WTC11 (cell line): ENCODE measurements at regions not wholly inside any gene's neighbourhood (a gene's known extent, or its start where the extent isn't known, plus 50 kb on each side); places are given as distances from the start of the nearest gene placed in this dataset.

ENCODE experiments used
- ATAC-seq: fragments of 200-7000 bp; cut with Tn5 transposase; 2 replicates; pipeline ENCODE4 v1.10.0; 2021; ENCODE audit warnings: mild to moderate bottlenecking, moderate library complexity
- CTCF ChIA-PET: fragments of 300-600 bp; sonication (Branson Sonifier 250); formaldehyde crosslinking; loops from one replicate; lab custom pipeline; 2021; ENCODE audit warnings: antibody characterized with exemption; lab: Charles Lee
- POLR2A ChIA-PET: fragments of 350-600 bp; sonication (Branson Sonifier 250); formaldehyde crosslinking; loops from one replicate; lab custom pipeline; 2021; ENCODE audit warnings: antibody characterized with exemption; lab: Charles Lee
- DNase-seq: peaks from one replicate; pipeline ENCODE4 v3.0.0; 2021; ENCODE audit warnings: low spot score
- H3K27ac Mint-ChIP-seq: 2 replicates; pipeline ENCODE4 v1.8.0; 2021; ENCODE audit warnings: mixed read lengths
- H3K27me3 Mint-ChIP-seq: 2 replicates; pipeline ENCODE4 v1.8.0; 2021; ENCODE audit warnings: low read depth, mild to moderate bottlenecking, moderate library complexity, mixed read lengths
- H3K36me3 Mint-ChIP-seq: 2 replicates; pipeline ENCODE4 v1.8.0; 2021; ENCODE audit warnings: mixed read lengths
- H3K4me1 Mint-ChIP-seq: 2 replicates; pipeline ENCODE4 v1.8.0; 2022; ENCODE audit warnings: mixed read lengths
- H3K4me3 Mint-ChIP-seq: 2 replicates; pipeline ENCODE4 v1.8.0; 2021; ENCODE audit warnings: mild to moderate bottlenecking, moderate library complexity, mixed read lengths
- H3K9me3 Mint-ChIP-seq: 2 replicates; pipeline ENCODE4 v1.8.0; 2021; ENCODE audit warnings: mixed read lengths
- CREB1 ChIP-seq: sonication (generic); formaldehyde crosslinking; IDR thresholded peaks from 2 replicates; pipeline ENCODE4 v1.8.0; 2023; ENCODE audit warnings: mild to moderate bottlenecking, missing genetic modification reagents
- CREM ChIP-seq: sonication (generic); formaldehyde crosslinking; IDR thresholded peaks from 2 replicates; pipeline ENCODE4 v1.8.1; 2022; ENCODE audit warnings: mild to moderate bottlenecking, missing genetic modification reagents, moderate library complexity
- HMGA2 ChIP-seq: fragments of 250-450 bp; sonication (Bioruptor Pico); IDR thresholded peaks from 2 replicates; pipeline ENCODE4 v1.4.0; 2021; ENCODE audit warnings: mild to moderate bottlenecking, moderate library complexity
- MYBL2 ChIP-seq: sonication (generic); formaldehyde crosslinking; IDR thresholded peaks from 2 replicates; pipeline ENCODE4 v1.8.1; 2023; ENCODE audit warnings: mild to moderate bottlenecking, moderate library complexity, missing genetic modification reagents
- NFE2L1 ChIP-seq: sonication (generic); formaldehyde crosslinking; IDR thresholded peaks from 2 replicates; pipeline ENCODE4 v1.8.1; 2023; ENCODE audit warnings: missing genetic modification reagents
- NR3C1 ChIP-seq: sonication (generic); formaldehyde crosslinking; conservative IDR thresholded peaks from 2 replicates; pipeline ENCODE4 v1.8.1; 2023; ENCODE audit warnings: low read depth, mild to moderate bottlenecking, missing genetic modification reagents
- PREB ChIP-seq: sonication (generic); formaldehyde crosslinking; IDR thresholded peaks from 2 replicates; pipeline ENCODE4 v1.8.1; 2022; ENCODE audit warnings: mild to moderate bottlenecking, missing genetic modification reagents, moderate library complexity, borderline replicate concordance
- SP1 ChIP-seq: sonication (generic); formaldehyde crosslinking; conservative IDR thresholded peaks from 2 replicates; pipeline ENCODE4 v1.8.1; 2022; ENCODE audit warnings: missing genetic modification reagents
- ZNF219 ChIP-seq: sonication (generic); formaldehyde crosslinking; IDR thresholded peaks from 2 replicates; pipeline ENCODE4 v1.8.0; 2023; ENCODE audit warnings: missing genetic modification reagents, mild to moderate bottlenecking, borderline replicate concordance
- ZNF263 ChIP-seq: sonication (generic); formaldehyde crosslinking; IDR thresholded peaks from 2 replicates; pipeline ENCODE4 v1.8.1; 2022; ENCODE audit warnings: low read depth, mild to moderate bottlenecking, moderate library complexity, missing genetic modification reagents
- ZNF416 ChIP-seq: fragments of 250-450 bp; sonication (Bioruptor Pico); IDR thresholded peaks from 2 replicates; pipeline ENCODE4 v1.9.0; 2021; ENCODE audit warnings: mild to moderate bottlenecking, inconsistent platforms
- ZNF512 ChIP-seq: sonication (generic); formaldehyde crosslinking; IDR thresholded peaks from 2 replicates; pipeline ENCODE4 v1.8.1; 2022; ENCODE audit warnings: missing genetic modification reagents, borderline replicate concordance
- TF ChIP-seq, protein P1 (sequence below): sonication (generic); formaldehyde crosslinking; IDR thresholded peaks from 2 replicates; pipeline ENCODE4 v1.8.0; 2022; ENCODE audit warnings: mild to moderate bottlenecking, missing genetic modification reagents
- TF ChIP-seq, protein P2 (sequence below): sonication (generic); formaldehyde crosslinking; IDR thresholded peaks from 2 replicates; pipeline ENCODE4 v1.8.0; 2023; ENCODE audit warnings: missing genetic modification reagents, mild to moderate bottlenecking, borderline replicate concordance
- TF ChIP-seq, protein P3 (sequence below): sonication (generic); formaldehyde crosslinking; IDR thresholded peaks from 2 replicates; pipeline ENCODE4 v1.8.0; 2022; ENCODE audit warnings: mild to moderate bottlenecking, missing genetic modification reagents

- no peak overlapping the region for H3K4me3 Mint-ChIP-seq
- no peak for ATAC-seq
- H3K9me3 Mint-ChIP-seq = no peaks in the 10 kb centered on the region
- CTCF ChIA-PET = interaction anchor here (0.7 to 1.5 kb wide), 3 partner anchors 60 to 271 kb away, joined by 3 to 4 read pairs (median 4); no protein-coding TSS in a partner anchor
- no peak overlapping the region for H3K27ac Mint-ChIP-seq
- TF ChIP-seq ZNF416 (CRISPR knock-in tag) (no peak), ZNF512 (CRISPR knock-in tag) (no peak), NR3C1 (no peak), ZNF263 (no peak), ZNF219 (CRISPR knock-in tag) (no peak), MYBL2 (CRISPR knock-in tag) (no peak), SP1 (no peak), NFE2L1 (CRISPR knock-in tag) (no peak), CREM (CRISPR knock-in tag) (no peak), CREB1 (CRISPR knock-in tag) (no peak), PREB (CRISPR knock-in tag) (no peak), HMGA2 (CRISPR knock-in tag) (no peak)
- TF ChIP-seq, protein P1, sequence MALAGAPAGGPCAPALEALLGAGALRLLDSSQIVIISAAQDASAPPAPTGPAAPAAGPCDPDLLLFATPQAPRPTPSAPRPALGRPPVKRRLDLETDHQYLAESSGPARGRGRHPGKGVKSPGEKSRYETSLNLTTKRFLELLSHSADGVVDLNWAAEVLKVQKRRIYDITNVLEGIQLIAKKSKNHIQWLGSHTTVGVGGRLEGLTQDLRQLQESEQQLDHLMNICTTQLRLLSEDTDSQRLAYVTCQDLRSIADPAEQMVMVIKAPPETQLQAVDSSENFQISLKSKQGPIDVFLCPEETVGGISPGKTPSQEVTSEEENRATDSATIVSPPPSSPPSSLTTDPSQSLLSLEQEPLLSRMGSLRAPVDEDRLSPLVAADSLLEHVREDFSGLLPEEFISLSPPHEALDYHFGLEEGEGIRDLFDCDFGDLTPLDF (CRISPR knock-in tag) = no peak
- TF ChIP-seq, protein P2, sequence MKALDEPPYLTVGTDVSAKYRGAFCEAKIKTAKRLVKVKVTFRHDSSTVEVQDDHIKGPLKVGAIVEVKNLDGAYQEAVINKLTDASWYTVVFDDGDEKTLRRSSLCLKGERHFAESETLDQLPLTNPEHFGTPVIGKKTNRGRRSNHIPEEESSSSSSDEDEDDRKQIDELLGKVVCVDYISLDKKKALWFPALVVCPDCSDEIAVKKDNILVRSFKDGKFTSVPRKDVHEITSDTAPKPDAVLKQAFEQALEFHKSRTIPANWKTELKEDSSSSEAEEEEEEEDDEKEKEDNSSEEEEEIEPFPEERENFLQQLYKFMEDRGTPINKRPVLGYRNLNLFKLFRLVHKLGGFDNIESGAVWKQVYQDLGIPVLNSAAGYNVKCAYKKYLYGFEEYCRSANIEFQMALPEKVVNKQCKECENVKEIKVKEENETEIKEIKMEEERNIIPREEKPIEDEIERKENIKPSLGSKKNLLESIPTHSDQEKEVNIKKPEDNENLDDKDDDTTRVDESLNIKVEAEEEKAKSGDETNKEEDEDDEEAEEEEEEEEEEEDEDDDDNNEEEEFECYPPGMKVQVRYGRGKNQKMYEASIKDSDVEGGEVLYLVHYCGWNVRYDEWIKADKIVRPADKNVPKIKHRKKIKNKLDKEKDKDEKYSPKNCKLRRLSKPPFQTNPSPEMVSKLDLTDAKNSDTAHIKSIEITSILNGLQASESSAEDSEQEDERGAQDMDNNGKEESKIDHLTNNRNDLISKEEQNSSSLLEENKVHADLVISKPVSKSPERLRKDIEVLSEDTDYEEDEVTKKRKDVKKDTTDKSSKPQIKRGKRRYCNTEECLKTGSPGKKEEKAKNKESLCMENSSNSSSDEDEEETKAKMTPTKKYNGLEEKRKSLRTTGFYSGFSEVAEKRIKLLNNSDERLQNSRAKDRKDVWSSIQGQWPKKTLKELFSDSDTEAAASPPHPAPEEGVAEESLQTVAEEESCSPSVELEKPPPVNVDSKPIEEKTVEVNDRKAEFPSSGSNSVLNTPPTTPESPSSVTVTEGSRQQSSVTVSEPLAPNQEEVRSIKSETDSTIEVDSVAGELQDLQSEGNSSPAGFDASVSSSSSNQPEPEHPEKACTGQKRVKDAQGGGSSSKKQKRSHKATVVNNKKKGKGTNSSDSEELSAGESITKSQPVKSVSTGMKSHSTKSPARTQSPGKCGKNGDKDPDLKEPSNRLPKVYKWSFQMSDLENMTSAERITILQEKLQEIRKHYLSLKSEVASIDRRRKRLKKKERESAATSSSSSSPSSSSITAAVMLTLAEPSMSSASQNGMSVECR (CRISPR knock-in tag) = no peak
- H3K4me1 Mint-ChIP-seq = no peaks in the 10 kb centered on the region
- POLR2A ChIA-PET = interaction anchor here (0.6 kb wide), 1 partner anchor 95 kb away, joined by 5 read pairs; no protein-coding TSS in a partner anchor
- no peak for DNase-seq
- no peaks in the 10 kb centered on the region for H3K27me3 Mint-ChIP-seq
- no peaks in the 10 kb centered on the region for H3K36me3 Mint-ChIP-seq
Measured at GRCh38 chr14:51554953-51555352, 96.8 kb upstream of the FRMD6 start.

GRCh38 chr14:51561141-51561540, 90.6 kb upstream of the FRMD6 start:
- H3K9me3 Mint-ChIP-seq = no peaks in the 10 kb centered on the region; the same call in 1 of the 2 replicates
- ATAC-seq (no peak), DNase-seq (no peak)
- TF ChIP-seq ZNF416 (CRISPR knock-in tag) = no peak
- TF ChIP-seq, protein P3, sequence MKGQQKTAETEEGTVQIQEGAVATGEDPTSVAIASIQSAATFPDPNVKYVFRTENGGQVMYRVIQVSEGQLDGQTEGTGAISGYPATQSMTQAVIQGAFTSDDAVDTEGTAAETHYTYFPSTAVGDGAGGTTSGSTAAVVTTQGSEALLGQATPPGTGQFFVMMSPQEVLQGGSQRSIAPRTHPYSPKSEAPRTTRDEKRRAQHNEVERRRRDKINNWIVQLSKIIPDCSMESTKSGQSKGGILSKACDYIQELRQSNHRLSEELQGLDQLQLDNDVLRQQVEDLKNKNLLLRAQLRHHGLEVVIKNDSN (CRISPR knock-in tag) = no peak
- no peak for TF ChIP-seq MYBL2 (CRISPR knock-in tag)
- ChIA-PET POLR2A (no interaction called here), CTCF (interaction anchor here (1.1 kb wide), 1 partner anchor 192 kb away, joined by 3 read pairs; no protein-coding TSS in a partner anchor)
- H3K4me1 Mint-ChIP-seq = peaks cover 20% of the 10 kb centered on the region
- H3K36me3 Mint-ChIP-seq = no peaks in the 10 kb centered on the region
- H3K27me3 Mint-ChIP-seq = no peaks in the 10 kb centered on the region
- no peak overlapping the region for H3K27ac Mint-ChIP-seq
- H3K4me3 Mint-ChIP-seq = no peak overlapping the region
